Pons (tissue), 1 donor: ENCODE measurements at regions not wholly inside any gene's neighbourhood (a gene's known extent, or its start where the extent isn't known, plus 50 kb on each side); places are given as distances from the start of the nearest gene placed in this dataset.
"Not testable (repeated sequence)": the region's sequence is repeated elsewhere in the genome, so short reads cannot be mapped to it uniquely, and the experiment has no call there.

Experiments used
- DNase-seq: peaks from one replicate; pipeline ENCODE4 v3.0.0-alpha.2; 2016; ENCODE audit warnings: low spot score

GRCh38 chr6:128595544-128595943, 75.1 kb upstream of the PTPRK start:
- no peak for DNase-seq

- DNase-seq: no peak
Observed at GRCh38 chr6:128586095-128586494, 65.7 kb upstream of the PTPRK start.

- no peak for DNase-seq
Observed at GRCh38 chr6:128580224-128581110, 60.1 kb upstream of the PTPRK start.

- DNase-seq: not testable (repeated sequence)
Observed at GRCh38 chr6:128575254-128575653, 54.9 kb upstream of the PTPRK start.

GRCh38 chr6:128574402-128574801, 54.0 kb upstream of the PTPRK start:
- DNase-seq: no peak

GRCh38 chr6:128573036-128573435, 52.6 kb upstream of the PTPRK start:
- DNase-seq: no peak

GRCh38 chr6:128572294-128572693, 51.9 kb upstream of the PTPRK start:
- DNase-seq: no peak

GRCh38 chr6:128570680-128571063, 50.3 kb upstream of the PTPRK start:
- no peak for DNase-seq

- DNase-seq: no peak
Observed at GRCh38 chr6:128569732-128570679, 49.6 kb upstream of the PTPRK start.
